PC-9 (cell line): ENCODE measurements at regions not wholly inside any gene's neighbourhood (a gene's known extent, or its start where the extent isn't known, plus 50 kb on each side); places are given as distances from the start of the nearest gene placed in this dataset.

Experiments used
- CTCF ChIP-seq: fragments of 200-600 bp; sonication (generic); conservative IDR thresholded peaks from 2 replicates; pipeline ENCODE4 v1.6.1; 2017; ENCODE audit warnings: mixed run types, antibody characterized with exemption, mild to moderate bottlenecking, moderate library complexity
- EZH2 ChIP-seq: fragments of 200-600 bp; sonication (generic); IDR thresholded peaks from 2 replicates; pipeline ENCODE4 v1.8.0; 2017; ENCODE audit warnings: antibody characterized with exemption, low read depth

DNA sequence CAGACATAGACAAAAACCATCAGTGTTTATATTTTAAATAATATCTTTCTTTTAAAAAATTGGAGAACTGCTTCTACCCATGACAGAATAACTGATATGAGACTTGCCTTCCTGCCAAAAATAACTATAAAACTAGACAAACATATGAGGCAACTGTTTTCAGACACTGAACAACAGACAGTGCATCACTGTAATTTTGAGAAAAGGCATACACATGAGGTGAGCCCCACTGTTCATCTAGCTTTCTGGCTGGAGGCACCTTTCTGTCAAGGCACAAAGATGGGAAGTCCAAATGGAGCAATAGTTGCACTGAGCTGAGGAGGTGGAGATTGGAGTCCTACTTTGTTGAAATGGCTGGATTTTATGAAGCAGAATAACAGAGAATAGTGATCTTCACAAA, 71.9 kb upstream of the ZNF507 start:
- TF ChIP-seq CTCF (no peak), EZH2 (no peak)
